GM12864 (cell line): ENCODE measurements at regions not wholly inside any gene's neighbourhood (a gene's known extent, or its start where the extent isn't known, plus 50 kb on each side); places are given as distances from the start of the nearest gene placed in this dataset.

Source experiments
- DNase-seq: peaks from one replicate; pipeline ENCODE4 v3.0.0-alpha.2; 2011; ENCODE audit warnings: low read depth
- H3K4me3 ChIP-seq: 2 replicates; pipeline ENCODE4 v1.5.1; 2011; ENCODE audit warnings: mild to moderate bottlenecking, low read depth, low read length, control low read depth
- CTCF ChIP-seq: IDR thresholded peaks from 2 replicates; pipeline ENCODE4 v1.5.1; 2011; ENCODE audit warnings: low read depth, mild to moderate bottlenecking, moderate library complexity, low read length, control low read depth, inconsistent platforms; ENCODE audit errors: missing control alignments

GRCh38 chr4:27620886-27621285 is 760.2 kb downstream of the STIM2 start:
- H3K4me3 ChIP-seq, result no peak overlapping the region
- TF ChIP-seq CTCF, result no peak
- no peak for DNase-seq

GRCh38 chr4:27624749-27625148 is 764.1 kb downstream of the STIM2 start:
- TF ChIP-seq CTCF, result no peak
- DNase-seq, result no peak
- H3K4me3 ChIP-seq, result no peak overlapping the region

- no peak for TF ChIP-seq CTCF
- DNase-seq, result no peak
- H3K4me3 ChIP-seq, result no peak overlapping the region
Observed at GRCh38 chr4:27628609-27629008, 768.0 kb downstream of the STIM2 start.

GRCh38 chr4:27629532-27630225 is 769.0 kb downstream of the STIM2 start:
- TF ChIP-seq CTCF, result no peak
- no peak for DNase-seq
- no peak overlapping the region for H3K4me3 ChIP-seq

- TF ChIP-seq CTCF, result no peak
- DNase-seq, result no peak
- H3K4me3 ChIP-seq, result no peak overlapping the region
Observed at GRCh38 chr4:27635936-27636913, 775.6 kb downstream of the STIM2 start.

- no peak for TF ChIP-seq CTCF
- no peak overlapping the region for H3K4me3 ChIP-seq
- no peak for DNase-seq
Observed at GRCh38 chr4:27638163-27638915, 777.7 kb downstream of the STIM2 start.
